Lower lobe of right lung (tissue), 2 donors: ENCODE measurements at regions not wholly inside any gene's neighbourhood (a gene's known extent, or its start where the extent isn't known, plus 50 kb on each side); places are given as distances from the start of the nearest gene placed in this dataset.
A peak's percentile ranks its signal among the peaks of the same experiment; 100 is the strongest.

Source experiments
- ATAC-seq, 2 donors: fragments of 200-7000 bp; cut with Tn5 transposase; one replicate each; pipeline ENCODE4 v1.9.1; 2020 to 2022; ENCODE audit warnings: mild to moderate bottlenecking in 2 of 2, moderate library complexity in 2 of 2
- DNase-seq: peaks from one replicate; pipeline ENCODE4 v3.0.0-alpha.2; 2020
- H3K27ac ChIP-seq: fragments of 200-600 bp; one replicate; pipeline ENCODE4 v1.8.0; 2022
- H3K27me3 ChIP-seq: fragments of 200-600 bp; one replicate; pipeline ENCODE4 v1.8.0; 2022; ENCODE audit warnings: low read depth
- H3K36me3 ChIP-seq: fragments of 200-600 bp; one replicate; pipeline ENCODE4 v1.8.0; 2022; ENCODE audit warnings: mild to moderate bottlenecking
- H3K4me1 ChIP-seq: fragments of 200-600 bp; one replicate; pipeline ENCODE4 v1.8.0; 2022
- H3K4me3 ChIP-seq: fragments of 200-600 bp; one replicate; pipeline ENCODE4 v1.8.0; 2022; ENCODE audit warnings: mild to moderate bottlenecking
- H3K9me3 ChIP-seq: fragments of 200-600 bp; one replicate; pipeline ENCODE4 v1.8.0; 2022
- intact Hi-C: fragments of 100-400 bp; cut with DNase I; formaldehyde crosslinking; loops from one replicate; pipeline ENCODE4 v1.11.0; 2022
- TF ChIP-seq, protein P1 (sequence below): fragments of 200-600 bp; IDR thresholded peaks from one replicate; pipeline ENCODE4 v1.8.0; 2022; ENCODE audit warnings: antibody characterized with exemption, mild to moderate bottlenecking
- donor health status: DM: no; HTN: yes; CAD: no; lungs with severe emphysema.

GRCh38 chr5:89315286-89316100, 432.5 kb upstream of the MEF2C start:
- Histone ChIP-seq H3K4me3 (no peak overlapping the region), H3K9me3 (no peaks in the 10 kb centered on the region), H3K36me3 (no peaks in the 10 kb centered on the region), H3K27me3 (no peaks in the 10 kb centered on the region), H3K27ac (no peak overlapping the region), H3K4me1 (no peaks in the 10 kb centered on the region)
- intact Hi-C loops: no loop called here
- ATAC-seq (peak; percentile 77 to 95), DNase-seq (peak; percentile 57)
- TF ChIP-seq, protein P1, sequence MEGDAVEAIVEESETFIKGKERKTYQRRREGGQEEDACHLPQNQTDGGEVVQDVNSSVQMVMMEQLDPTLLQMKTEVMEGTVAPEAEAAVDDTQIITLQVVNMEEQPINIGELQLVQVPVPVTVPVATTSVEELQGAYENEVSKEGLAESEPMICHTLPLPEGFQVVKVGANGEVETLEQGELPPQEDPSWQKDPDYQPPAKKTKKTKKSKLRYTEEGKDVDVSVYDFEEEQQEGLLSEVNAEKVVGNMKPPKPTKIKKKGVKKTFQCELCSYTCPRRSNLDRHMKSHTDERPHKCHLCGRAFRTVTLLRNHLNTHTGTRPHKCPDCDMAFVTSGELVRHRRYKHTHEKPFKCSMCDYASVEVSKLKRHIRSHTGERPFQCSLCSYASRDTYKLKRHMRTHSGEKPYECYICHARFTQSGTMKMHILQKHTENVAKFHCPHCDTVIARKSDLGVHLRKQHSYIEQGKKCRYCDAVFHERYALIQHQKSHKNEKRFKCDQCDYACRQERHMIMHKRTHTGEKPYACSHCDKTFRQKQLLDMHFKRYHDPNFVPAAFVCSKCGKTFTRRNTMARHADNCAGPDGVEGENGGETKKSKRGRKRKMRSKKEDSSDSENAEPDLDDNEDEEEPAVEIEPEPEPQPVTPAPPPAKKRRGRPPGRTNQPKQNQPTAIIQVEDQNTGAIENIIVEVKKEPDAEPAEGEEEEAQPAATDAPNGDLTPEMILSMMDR: no peak

DNA sequence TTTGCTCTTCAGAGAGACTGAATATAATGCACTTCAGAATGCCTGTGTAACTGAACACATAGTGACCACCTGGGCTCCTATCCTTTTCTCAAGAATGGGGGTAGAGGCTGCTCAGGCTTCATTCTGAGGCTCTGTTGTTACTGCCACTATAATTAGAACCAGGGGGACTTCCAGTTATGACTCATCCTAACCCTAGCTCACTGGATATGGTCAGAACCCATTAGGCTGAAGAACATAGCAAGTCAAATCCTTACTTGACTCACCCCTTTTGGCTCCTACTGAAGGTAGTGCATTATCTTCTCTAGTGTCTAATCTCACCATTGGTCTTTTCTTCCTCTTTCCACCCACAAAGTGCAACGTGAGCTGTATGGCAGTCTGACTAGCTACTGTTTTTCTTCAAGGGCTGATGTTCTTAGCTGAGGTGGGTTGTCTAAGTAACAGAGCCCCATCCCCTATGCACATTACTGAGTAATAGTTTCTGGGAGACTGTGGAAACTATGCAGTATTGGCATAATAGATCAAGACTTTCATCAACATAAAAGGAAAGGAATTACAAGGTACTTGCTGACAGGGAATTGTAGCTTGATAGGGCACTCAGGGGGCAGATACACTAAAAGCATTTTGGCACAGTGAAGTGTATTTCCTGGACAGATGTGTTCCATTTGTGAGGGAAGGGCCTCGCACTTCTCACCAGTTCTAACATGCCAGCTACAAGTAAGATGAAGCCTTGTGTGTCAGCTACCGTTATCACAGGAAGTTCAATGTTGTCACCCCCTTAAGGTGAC, 431.0 kb upstream of the MEF2C start:
- TF ChIP-seq, protein P1: no peak
- Histone ChIP-seq H3K4me1 (no peaks in the 10 kb centered on the region), H3K27me3 (no peaks in the 10 kb centered on the region), H3K9me3 (no peaks in the 10 kb centered on the region), H3K4me3 (no peak overlapping the region), H3K36me3 (no peaks in the 10 kb centered on the region), H3K27ac (no peak overlapping the region)
- no peak for DNase-seq
- ATAC-seq: peak; percentile 55 to 66
- intact Hi-C loops: no loop called here

DNA sequence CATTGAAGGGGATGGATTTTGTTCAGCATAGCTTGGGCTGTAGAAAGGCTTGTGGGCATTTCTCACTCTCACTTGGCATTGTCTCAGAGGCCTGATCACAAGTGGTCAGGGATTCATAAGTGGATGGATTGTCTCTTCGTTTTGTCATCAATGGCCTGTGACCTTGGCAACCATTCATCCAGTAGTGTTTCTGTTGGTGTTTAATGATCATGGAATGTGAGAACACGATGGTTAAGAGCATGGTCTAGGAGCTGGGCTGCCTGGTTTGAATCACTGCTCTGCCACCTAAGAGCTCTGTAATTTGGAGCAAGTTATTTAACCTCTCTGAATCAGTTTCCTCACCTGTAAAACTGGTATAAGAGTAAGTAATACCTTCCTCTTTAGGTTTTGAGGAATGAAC, 430.1 kb upstream of the MEF2C start:
- no peaks in the 10 kb centered on the region for H3K9me3 ChIP-seq
- no peak overlapping the region for H3K4me3 ChIP-seq
- intact Hi-C loops: no loop called here
- ATAC-seq: peak in 1 of 2 donors; percentile 11
- no peak for DNase-seq
- no peaks in the 10 kb centered on the region for H3K36me3 ChIP-seq
- no peak overlapping the region for H3K27ac ChIP-seq
- TF ChIP-seq, protein P1: no peak
- no peaks in the 10 kb centered on the region for H3K4me1 ChIP-seq
- no peaks in the 10 kb centered on the region for H3K27me3 ChIP-seq

DNA sequence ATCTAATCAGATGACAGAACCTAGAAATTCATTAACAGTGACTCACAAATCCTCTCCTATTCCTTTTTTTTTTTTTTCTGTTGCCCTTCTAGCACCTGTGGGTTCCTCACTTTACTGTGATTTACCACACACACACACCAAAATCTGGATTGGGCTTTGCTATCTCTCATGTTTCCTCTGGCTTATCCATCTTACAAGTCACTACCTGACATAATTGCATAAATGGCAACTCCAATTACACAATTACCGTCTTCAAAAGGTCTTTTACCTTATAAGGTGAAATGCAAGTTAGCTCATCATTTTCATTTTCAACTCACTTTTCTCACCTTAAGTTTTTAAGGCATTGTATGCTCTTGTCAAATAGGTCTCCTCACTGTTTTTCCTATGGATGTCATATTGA, 426.3 kb upstream of the MEF2C start:
- TF ChIP-seq, protein P1: no peak
- intact Hi-C loops: no loop called here
- no peaks in the 10 kb centered on the region for H3K4me1 ChIP-seq
- no peaks in the 10 kb centered on the region for H3K36me3 ChIP-seq
- DNase-seq (no peak), ATAC-seq (no peak)
- H3K27ac ChIP-seq: no peak overlapping the region
- H3K9me3 ChIP-seq: no peaks in the 10 kb centered on the region
- no peaks in the 10 kb centered on the region for H3K27me3 ChIP-seq
- no peak overlapping the region for H3K4me3 ChIP-seq

- no peak overlapping the region for H3K4me3 ChIP-seq
- TF ChIP-seq, protein P1: no peak
- no peak for ATAC-seq
Measured at GRCh38 chr5:89308606-89309040, 425.6 kb upstream of the MEF2C start.

More at GRCh38 chr5:89308606-89309040, 425.6 kb upstream of the MEF2C start:
- Histone ChIP-seq H3K27me3 (no peaks in the 10 kb centered on the region), H3K9me3 (no peaks in the 10 kb centered on the region), H3K4me1 (no peaks in the 10 kb centered on the region), H3K36me3 (no peaks in the 10 kb centered on the region), H3K27ac (no peak overlapping the region)
- no peak for DNase-seq
- intact Hi-C loops: no loop called here
